GM12878 (cell line): ENCODE measurements at regions not wholly inside any gene's neighbourhood (a gene's known extent, or its start where the extent isn't known, plus 50 kb on each side); places are given as distances from the start of the nearest gene placed in this dataset.
"Not testable (repeated sequence)": the region's sequence is repeated elsewhere in the genome, so short reads cannot be mapped to it uniquely, and the experiment has no call there.

Experiments
- BRCA1 ChIP-seq: IDR thresholded peaks from 2 replicates; pipeline ENCODE4 v1.6.1; 2011; ENCODE audit warnings: low read depth, low read length, improper control_type of control experiment
- CTCF ChIP-seq, 3 experiments: IDR thresholded peaks in 2 of 3; conservative IDR thresholded peaks in 1 of 3; 2 replicates each; pipeline ENCODE4 v1.5.1; 2011; ENCODE audit warnings: low read depth in 3 of 3, low read length in 3 of 3, mild to moderate bottlenecking in 3 of 3, control low read depth in 2 of 3, moderate library complexity in 2 of 3, inconsistent platforms in 1 of 3, mixed read lengths in 1 of 3; ENCODE audit not compliant: control insufficient read depth in 2 of 3, insufficient read depth in 1 of 3; ENCODE audit errors: extremely low read depth in 1 of 3
- ETV6 ChIP-seq, 2 experiments: fragments of 450-650 bp in 1 of 2; IDR thresholded peaks in 1 of 2; conservative IDR thresholded peaks in 1 of 2; 2 replicates each; pipeline ENCODE4 v1.6.1; 2014; ENCODE audit warnings: antibody characterized with exemption in 1 of 2, borderline replicate concordance in 1 of 2, low read depth in 1 of 2, mild to moderate bottlenecking in 1 of 2, moderate library complexity in 1 of 2
- MEF2A ChIP-seq: IDR thresholded peaks from 2 replicates; pipeline ENCODE4 v1.6.1; 2011; ENCODE audit warnings: low read depth, mild to moderate bottlenecking, low read length, moderate library complexity; ENCODE audit not compliant: insufficient read depth
- POLR2AphosphoS2 ChIP-seq: IDR thresholded peaks from 2 replicates; pipeline ENCODE4 v1.6.1; 2011; ENCODE audit warnings: low read depth, mild to moderate bottlenecking, low read length, improper control_type of control experiment, moderate library complexity
- POLR2AphosphoS5 ChIP-seq: IDR thresholded peaks from 2 replicates; pipeline ENCODE4 v1.6.1; 2011; ENCODE audit warnings: mild to moderate bottlenecking, low read length, inconsistent platforms
- RAD21 ChIP-seq: IDR thresholded peaks from 2 replicates; pipeline ENCODE4 v1.6.1; 2011; ENCODE audit warnings: mild to moderate bottlenecking, low read depth, low read length, moderate library complexity; ENCODE audit not compliant: insufficient read depth
- YY1 ChIP-seq: IDR thresholded peaks from 2 replicates; pipeline ENCODE4 v1.6.1; 2011; ENCODE audit warnings: low read depth, mild to moderate bottlenecking, low read length
- ZNF384 ChIP-seq: IDR thresholded peaks from 2 replicates; pipeline ENCODE4 v1.6.1; 2012; ENCODE audit warnings: low read depth, mild to moderate bottlenecking, low read length, improper control_type of control experiment, borderline replicate concordance
- TF ChIP-seq, protein P1 (sequence below): IDR thresholded peaks from 2 replicates; pipeline ENCODE4 v1.6.1; 2012; ENCODE audit warnings: improper control_type of control experiment, low read depth, low read length; ENCODE audit not compliant: insufficient replicate concordance

- TF ChIP-seq POLR2AphosphoS5; CTCF (IDR thresholded peaks at IDR 0.05 in 2 of 3, conservative IDR thresholded peaks at IDR 0.05 in 1 of 3; ENCODE audit: control insufficient read depth in 2 of 3, extremely low read depth in 1 of 3, insufficient read depth in 1 of 3, low read depth in 3 of 3, low read length in 3 of 3); BRCA1; RAD21; ZNF384; YY1; ETV6 (conservative IDR thresholded peaks at IDR 0.05 in 1 of 2, IDR thresholded peaks at IDR 0.05 in 1 of 2; ENCODE audit: borderline replicate concordance in 1 of 2, low read depth in 1 of 2); MEF2A; POLR2AphosphoS2: not testable (repeated sequence)
- TF ChIP-seq, protein P1, sequence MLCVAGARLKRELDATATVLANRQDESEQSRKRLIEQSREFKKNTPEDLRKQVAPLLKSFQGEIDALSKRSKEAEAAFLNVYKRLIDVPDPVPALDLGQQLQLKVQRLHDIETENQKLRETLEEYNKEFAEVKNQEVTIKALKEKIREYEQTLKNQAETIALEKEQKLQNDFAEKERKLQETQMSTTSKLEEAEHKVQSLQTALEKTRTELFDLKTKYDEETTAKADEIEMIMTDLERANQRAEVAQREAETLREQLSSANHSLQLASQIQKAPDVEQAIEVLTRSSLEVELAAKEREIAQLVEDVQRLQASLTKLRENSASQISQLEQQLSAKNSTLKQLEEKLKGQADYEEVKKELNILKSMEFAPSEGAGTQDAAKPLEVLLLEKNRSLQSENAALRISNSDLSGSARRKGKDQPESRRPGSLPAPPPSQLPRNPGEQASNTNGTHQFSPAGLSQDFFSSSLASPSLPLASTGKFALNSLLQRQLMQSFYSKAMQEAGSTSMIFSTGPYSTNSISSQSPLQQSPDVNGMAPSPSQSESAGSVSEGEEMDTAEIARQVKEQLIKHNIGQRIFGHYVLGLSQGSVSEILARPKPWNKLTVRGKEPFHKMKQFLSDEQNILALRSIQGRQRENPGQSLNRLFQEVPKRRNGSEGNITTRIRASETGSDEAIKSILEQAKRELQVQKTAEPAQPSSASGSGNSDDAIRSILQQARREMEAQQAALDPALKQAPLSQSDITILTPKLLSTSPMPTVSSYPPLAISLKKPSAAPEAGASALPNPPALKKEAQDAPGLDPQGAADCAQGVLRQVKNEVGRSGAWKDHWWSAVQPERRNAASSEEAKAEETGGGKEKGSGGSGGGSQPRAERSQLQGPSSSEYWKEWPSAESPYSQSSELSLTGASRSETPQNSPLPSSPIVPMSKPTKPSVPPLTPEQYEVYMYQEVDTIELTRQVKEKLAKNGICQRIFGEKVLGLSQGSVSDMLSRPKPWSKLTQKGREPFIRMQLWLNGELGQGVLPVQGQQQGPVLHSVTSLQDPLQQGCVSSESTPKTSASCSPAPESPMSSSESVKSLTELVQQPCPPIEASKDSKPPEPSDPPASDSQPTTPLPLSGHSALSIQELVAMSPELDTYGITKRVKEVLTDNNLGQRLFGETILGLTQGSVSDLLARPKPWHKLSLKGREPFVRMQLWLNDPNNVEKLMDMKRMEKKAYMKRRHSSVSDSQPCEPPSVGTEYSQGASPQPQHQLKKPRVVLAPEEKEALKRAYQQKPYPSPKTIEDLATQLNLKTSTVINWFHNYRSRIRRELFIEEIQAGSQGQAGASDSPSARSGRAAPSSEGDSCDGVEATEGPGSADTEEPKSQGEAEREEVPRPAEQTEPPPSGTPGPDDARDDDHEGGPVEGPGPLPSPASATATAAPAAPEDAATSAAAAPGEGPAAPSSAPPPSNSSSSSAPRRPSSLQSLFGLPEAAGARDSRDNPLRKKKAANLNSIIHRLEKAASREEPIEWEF = not testable (repeated sequence)
These were observed 1085.7 kb downstream of the TYW1 start for GRCh38 chr7:68082066-68082960.
